HG03060 (cell line): ENCODE measurements at regions not wholly inside any gene's neighbourhood (a gene's known extent, or its start where the extent isn't known, plus 50 kb on each side); places are given as distances from the start of the nearest gene placed in this dataset.
"Not testable (repeated sequence)": the region's sequence is repeated elsewhere in the genome, so short reads cannot be mapped to it uniquely, and the experiment has no call there.

ENCODE experiments used
- ATAC-seq: cut with Tn5 transposase; IDR thresholded peaks from one replicate; pipeline ENCODE4 v1.9.1; 2021; ENCODE audit warnings: low read depth, moderate number of reproducible peaks; ENCODE audit not compliant: unreplicated experiment

- no peak for ATAC-seq
These were observed 104.3 kb upstream of the SLC24A3 start for GRCh38 chr20:19108155-19108554.

GRCh38 chr20:19110285-19110684 is 102.2 kb upstream of the SLC24A3 start:
- ATAC-seq = no peak

- ATAC-seq = no peak
These were observed 101.5 kb upstream of the SLC24A3 start for GRCh38 chr20:19110881-19111460.

GRCh38 chr20:19112828-19113227 is 99.6 kb upstream of the SLC24A3 start:
- no peak for ATAC-seq

- ATAC-seq = no peak
These were observed 99.0 kb upstream of the SLC24A3 start for GRCh38 chr20:19113343-19113930.

GRCh38 chr20:19114410-19114809 is 98.0 kb upstream of the SLC24A3 start:
- ATAC-seq = no peak

GRCh38 chr20:19115581-19115980 is 96.9 kb upstream of the SLC24A3 start:
- ATAC-seq = no peak

- ATAC-seq = no peak
These were observed 92.4 kb upstream of the SLC24A3 start for GRCh38 chr20:19120011-19120410.

- ATAC-seq = no peak
These were observed 91.9 kb upstream of the SLC24A3 start for GRCh38 chr20:19120569-19120968.

- no peak for ATAC-seq
These were observed 91.0 kb upstream of the SLC24A3 start for GRCh38 chr20:19121463-19121862.

- no peak for ATAC-seq
These were observed 90.5 kb upstream of the SLC24A3 start for GRCh38 chr20:19121916-19122315.

GRCh38 chr20:19122395-19122794 is 90.0 kb upstream of the SLC24A3 start:
- ATAC-seq = no peak

GRCh38 chr20:19125508-19125907 is 86.9 kb upstream of the SLC24A3 start:
- no peak for ATAC-seq

- no peak for ATAC-seq
These were observed 83.1 kb upstream of the SLC24A3 start for GRCh38 chr20:19129306-19129705.

- no peak for ATAC-seq
These were observed 82.3 kb upstream of the SLC24A3 start for GRCh38 chr20:19129976-19130612.

- ATAC-seq = no peak
These were observed 81.8 kb upstream of the SLC24A3 start for GRCh38 chr20:19130613-19130984.

- ATAC-seq = no peak
These were observed 74.8 kb upstream of the SLC24A3 start for GRCh38 chr20:19137641-19138040.

GRCh38 chr20:19138758-19139157 is 73.7 kb upstream of the SLC24A3 start:
- ATAC-seq = no peak

GRCh38 chr20:19139584-19139983 is 72.9 kb upstream of the SLC24A3 start:
- not testable (repeated sequence) for ATAC-seq

GRCh38 chr20:19141998-19142397 is 70.4 kb upstream of the SLC24A3 start:
- ATAC-seq = no peak

- ATAC-seq = no peak
These were observed 68.6 kb upstream of the SLC24A3 start for GRCh38 chr20:19143890-19144289.

GRCh38 chr20:19161336-19161735 is 51.1 kb upstream of the SLC24A3 start:
- no peak for ATAC-seq
